Lower leg skin (tissue), 4 donors: ENCODE measurements at regions not wholly inside any gene's neighbourhood (a gene's known extent, or its start where the extent isn't known, plus 50 kb on each side); places are given as distances from the start of the nearest gene placed in this dataset.

ENCODE experiments used
- DNase-seq, 2 donors: peaks; one replicate each; pipeline ENCODE4 v3.0.0-alpha.2; 2019; ENCODE audit warnings: low spot score in 2 of 2
- H3K4me3 ChIP-seq: fragments of 200-600 bp; sonication (generic); 2 replicates; pipeline ENCODE4 v1.5.1; 2017; ENCODE audit warnings: mild to moderate bottlenecking, low read depth; ENCODE audit not compliant: poor library complexity, severe bottlenecking
- CTCF ChIP-seq, 3 donors: fragments of 450-650 bp; IDR thresholded peaks; one replicate each; pipeline ENCODE4 v1.5.1; 2016; ENCODE audit warnings: antibody characterized with exemption in 3 of 3, mild to moderate bottlenecking in 3 of 3, moderate library complexity in 2 of 3
- POLR2A ChIP-seq, 2 donors: fragments of 450-650 bp; IDR thresholded peaks; one replicate each; pipeline ENCODE4 v1.6.1; 2016 to 2017; ENCODE audit warnings: antibody characterized with exemption in 2 of 2, mild to moderate bottlenecking in 1 of 2, moderate library complexity in 1 of 2
- WGBS, 2 donors: methylation state at CpG; one replicate each; pipeline ENCODE4 v1.1.5; 2018; 5-methylcytosine and 5-hydroxymethylcytosine counted together
- intact Hi-C: fragments of 100-400 bp; cut with DNase I; formaldehyde crosslinking; loops from one replicate; pipeline ENCODE4 v1.15.0; 2023; ENCODE audit warnings: low total_unique reads

- 91 to 98% methylated on average over 2 of the region's 2 CpGs for WGBS, 2 donors
- DNase-seq: no peak
- TF ChIP-seq CTCF (IDR thresholded peaks at IDR 0.05) (no peak), POLR2A (IDR thresholded peaks at IDR 0.05) (no peak)
- H3K4me3 ChIP-seq: no peak overlapping the region
- intact Hi-C loops: no loop called here
These were observed 51.2 kb upstream of the MEX3C start for GRCh38 chr18:51248685-51249084.

- no peak overlapping the region for H3K4me3 ChIP-seq
- no peak for DNase-seq
- intact Hi-C loops: no loop called here
- TF ChIP-seq POLR2A (IDR thresholded peaks at IDR 0.05): no peak
- no peak for TF ChIP-seq CTCF (IDR thresholded peaks at IDR 0.05)
- WGBS, 2 donors: 62 to 74% methylated on average over 4 of the region's 4 CpGs
These were observed 52.5 kb upstream of the MEX3C start for GRCh38 chr18:51250006-51250405.

GRCh38 chr18:51250458-51251024 lies 53.1 kb upstream of the MEX3C start:
- TF ChIP-seq POLR2A (IDR thresholded peaks at IDR 0.05) (no peak), CTCF (IDR thresholded peaks at IDR 0.05) (no peak)
- no peak overlapping the region for H3K4me3 ChIP-seq
- 42 to 54% methylated on average over 3 of the region's 3 CpGs for WGBS, 2 donors
- intact Hi-C loops: no loop called here
- DNase-seq: no peak

- intact Hi-C loops: no loop called here
- no peak overlapping the region for H3K4me3 ChIP-seq
- no peak for TF ChIP-seq POLR2A (IDR thresholded peaks at IDR 0.05)
- TF ChIP-seq CTCF (IDR thresholded peaks at IDR 0.05): no peak
- no peak for DNase-seq
These were observed 54.1 kb upstream of the MEX3C start for GRCh38 chr18:51251625-51252024.

GRCh38 chr18:51253476-51253875 lies 56.0 kb upstream of the MEX3C start:
- intact Hi-C loops: no loop called here
- WGBS, 2 donors: 82 to 95% methylated on average over 4 of the region's 4 CpGs

More at GRCh38 chr18:51253476-51253875, 56.0 kb upstream of the MEX3C start:
- TF ChIP-seq POLR2A (IDR thresholded peaks at IDR 0.05): no peak
- no peak for TF ChIP-seq CTCF (IDR thresholded peaks at IDR 0.05)
- no peak for DNase-seq
- H3K4me3 ChIP-seq: no peak overlapping the region
